Tibial nerve (tissue), 4 donors: ENCODE measurements at regions not wholly inside any gene's neighbourhood (a gene's known extent, or its start where the extent isn't known, plus 50 kb on each side); places are given as distances from the start of the nearest gene placed in this dataset.

Source experiments
- DNase-seq, 2 donors: peaks; one replicate each; pipeline ENCODE4 v3.0.0-alpha.2; 2019; ENCODE audit warnings: low spot score in 2 of 2
- H3K27ac ChIP-seq, 4 donors: fragments of 200-600 bp; sonication (generic) in 3 of 4; one replicate each; pipeline ENCODE4 v1.5.1; 2017 to 2019; ENCODE audit warnings: mild to moderate bottlenecking in 1 of 4
- H3K27me3 ChIP-seq, 2 donors: fragments of 200-600 bp; sonication (generic) in 1 of 2; one replicate each; pipeline versions ENCODE4 v1.5.1 to v1.6.0; 2017 to 2019
- H3K36me3 ChIP-seq, 3 donors: fragments of 200-600 bp; sonication (generic); one replicate each; pipeline ENCODE4 v1.5.1; 2018 to 2019
- H3K4me1 ChIP-seq, 4 donors: fragments of 200-600 bp; sonication (generic) in 3 of 4; one replicate each; pipeline ENCODE4 v1.5.1; 2017 to 2019
- H3K4me3 ChIP-seq, 4 donors: fragments of 200-600 bp; sonication (generic) in 3 of 4; one replicate each; pipeline ENCODE4 v1.5.1; 2017 to 2019; ENCODE audit warnings: mild to moderate bottlenecking in 1 of 4, moderate library complexity in 1 of 4
- H3K9me3 ChIP-seq, 4 donors: fragments of 200-600 bp; sonication (generic) in 3 of 4; one replicate each; pipeline ENCODE4 v1.5.1; 2017 to 2019
- EP300 ChIP-seq, 2 donors: sonication (generic); formaldehyde crosslinking; IDR thresholded peaks; one replicate each; pipeline ENCODE4 v1.6.1; 2017; ENCODE audit warnings: antibody characterized with exemption in 2 of 2, mild to moderate bottlenecking in 1 of 2
- POLR2A ChIP-seq, 2 donors: fragments of 450-650 bp; IDR thresholded peaks; one replicate each; pipeline ENCODE4 v1.6.1; 2017; ENCODE audit warnings: antibody characterized with exemption in 2 of 2, mild to moderate bottlenecking in 2 of 2, moderate library complexity in 2 of 2
- WGBS, 2 donors: methylation state at CpG; one replicate each; pipeline ENCODE4 v1.1.5; 2018; 5-methylcytosine and 5-hydroxymethylcytosine counted together
- TF ChIP-seq, protein P1 (sequence below), 5 experiments: fragments of 200-600 bp in 3 of 5; fragments of 450-650 bp in 2 of 5; sonication (generic) in 3 of 5; IDR thresholded peaks; one replicate each; pipeline ENCODE4 v1.5.1; 2016 to 2019; ENCODE audit warnings: antibody characterized with exemption in 5 of 5, mild to moderate bottlenecking in 3 of 5, moderate library complexity in 2 of 5

DNA sequence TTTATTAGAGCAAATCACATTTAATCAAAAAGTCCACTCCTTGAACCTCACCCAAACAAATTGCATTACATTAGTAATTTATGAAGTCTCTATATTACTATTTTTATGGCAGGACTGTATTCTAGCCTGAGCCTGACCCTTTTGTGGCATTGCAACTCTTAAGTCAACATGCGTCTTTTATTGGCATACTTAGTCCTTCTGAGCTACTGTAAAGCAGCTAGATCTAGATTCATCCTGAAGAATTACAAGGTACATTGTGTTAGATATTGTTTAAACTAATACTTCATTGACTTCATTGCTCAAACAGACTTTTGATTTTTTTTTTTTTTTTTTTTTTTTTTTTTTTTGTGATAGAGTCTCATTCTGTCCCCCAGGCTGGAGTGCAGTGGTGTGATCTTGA is 1842.5 kb upstream of the CDH9 start:
- peaks cover 0 to 12% (median 2%) of the 10 kb centered on the region in 4 donors for H3K9me3 ChIP-seq
- WGBS, 2 donors: 92 to 93% methylated on average over 1 of the region's 1 CpG
- H3K27ac ChIP-seq: no peak overlapping the region
- H3K4me1 ChIP-seq: no peaks in the 10 kb centered on the region
- H3K27me3 ChIP-seq: no peaks in the 10 kb centered on the region
- no peak overlapping the region for H3K4me3 ChIP-seq
- no peak for DNase-seq
- TF ChIP-seq EP300 (IDR thresholded peaks at IDR 0.05): no peak
- TF ChIP-seq POLR2A (IDR thresholded peaks at IDR 0.05): no peak
- TF ChIP-seq, protein P1, sequence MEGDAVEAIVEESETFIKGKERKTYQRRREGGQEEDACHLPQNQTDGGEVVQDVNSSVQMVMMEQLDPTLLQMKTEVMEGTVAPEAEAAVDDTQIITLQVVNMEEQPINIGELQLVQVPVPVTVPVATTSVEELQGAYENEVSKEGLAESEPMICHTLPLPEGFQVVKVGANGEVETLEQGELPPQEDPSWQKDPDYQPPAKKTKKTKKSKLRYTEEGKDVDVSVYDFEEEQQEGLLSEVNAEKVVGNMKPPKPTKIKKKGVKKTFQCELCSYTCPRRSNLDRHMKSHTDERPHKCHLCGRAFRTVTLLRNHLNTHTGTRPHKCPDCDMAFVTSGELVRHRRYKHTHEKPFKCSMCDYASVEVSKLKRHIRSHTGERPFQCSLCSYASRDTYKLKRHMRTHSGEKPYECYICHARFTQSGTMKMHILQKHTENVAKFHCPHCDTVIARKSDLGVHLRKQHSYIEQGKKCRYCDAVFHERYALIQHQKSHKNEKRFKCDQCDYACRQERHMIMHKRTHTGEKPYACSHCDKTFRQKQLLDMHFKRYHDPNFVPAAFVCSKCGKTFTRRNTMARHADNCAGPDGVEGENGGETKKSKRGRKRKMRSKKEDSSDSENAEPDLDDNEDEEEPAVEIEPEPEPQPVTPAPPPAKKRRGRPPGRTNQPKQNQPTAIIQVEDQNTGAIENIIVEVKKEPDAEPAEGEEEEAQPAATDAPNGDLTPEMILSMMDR (IDR thresholded peaks at IDR 0.05): no peak
- no peaks in the 10 kb centered on the region for H3K36me3 ChIP-seq

DNA sequence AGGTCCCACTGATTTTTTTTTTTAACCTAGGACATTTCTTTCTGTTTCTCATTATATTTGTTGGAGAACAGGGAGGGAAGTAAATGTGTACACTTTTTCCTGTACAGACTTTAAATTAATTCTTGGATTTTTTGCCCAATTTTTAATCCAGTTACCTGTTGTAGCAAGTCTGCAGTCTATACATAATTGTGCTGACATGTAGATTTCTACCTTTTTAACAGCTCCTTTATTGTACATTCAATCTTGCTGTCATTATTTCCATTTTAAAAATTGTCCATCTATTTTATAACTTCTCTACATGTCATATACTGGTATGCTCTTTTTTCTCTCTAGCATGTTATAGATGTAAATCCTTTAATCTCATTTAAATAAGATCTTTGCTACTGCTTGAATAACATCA is 1838.7 kb upstream of the CDH9 start:
- DNase-seq: no peak
- TF ChIP-seq EP300 (IDR thresholded peaks at IDR 0.05) (no peak), POLR2A (IDR thresholded peaks at IDR 0.05) (no peak)
- TF ChIP-seq, protein P1 (IDR thresholded peaks at IDR 0.05): no peak
- H3K27ac ChIP-seq: no peak overlapping the region
- no peaks in the 10 kb centered on the region for H3K27me3 ChIP-seq
- no peaks in the 10 kb centered on the region for H3K36me3 ChIP-seq
- H3K4me3 ChIP-seq: no peak overlapping the region
- H3K4me1 ChIP-seq: no peaks in the 10 kb centered on the region
- peaks cover 0 to 7% (median 0%) of the 10 kb centered on the region in 4 donors for H3K9me3 ChIP-seq

DNA sequence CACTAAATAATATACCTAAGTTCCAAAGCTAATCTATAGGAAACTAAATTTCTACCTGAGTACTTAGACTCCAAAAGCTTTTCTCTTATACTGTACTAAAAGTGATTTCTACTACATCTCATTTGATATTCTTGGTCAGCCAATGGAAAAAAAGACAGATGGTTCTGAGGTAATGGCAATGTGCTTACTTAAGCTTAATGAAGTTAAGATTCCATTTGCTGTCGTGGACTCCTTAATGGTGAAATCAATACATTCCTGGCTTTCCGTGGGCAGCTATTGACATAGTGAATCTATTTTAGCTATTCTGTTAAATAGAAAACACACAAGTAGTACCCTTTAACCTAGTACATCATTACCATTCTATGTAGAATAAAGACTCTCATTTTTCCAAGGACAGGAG is 1825.6 kb upstream of the CDH9 start:
- no peak for DNase-seq
- no peaks in the 10 kb centered on the region for H3K4me1 ChIP-seq
- H3K27me3 ChIP-seq: no peaks in the 10 kb centered on the region
- H3K4me3 ChIP-seq: no peak overlapping the region
- H3K36me3 ChIP-seq: no peaks in the 10 kb centered on the region
- no peak overlapping the region for H3K27ac ChIP-seq
- H3K9me3 ChIP-seq: no peaks in the 10 kb centered on the region
- TF ChIP-seq, protein P1 (IDR thresholded peaks at IDR 0.05): no peak
- no peak for TF ChIP-seq EP300 (IDR thresholded peaks at IDR 0.05)
- TF ChIP-seq POLR2A (IDR thresholded peaks at IDR 0.05): no peak
- WGBS, 2 donors: 54 to 63% methylated on average over 2 of the region's 2 CpGs

DNA sequence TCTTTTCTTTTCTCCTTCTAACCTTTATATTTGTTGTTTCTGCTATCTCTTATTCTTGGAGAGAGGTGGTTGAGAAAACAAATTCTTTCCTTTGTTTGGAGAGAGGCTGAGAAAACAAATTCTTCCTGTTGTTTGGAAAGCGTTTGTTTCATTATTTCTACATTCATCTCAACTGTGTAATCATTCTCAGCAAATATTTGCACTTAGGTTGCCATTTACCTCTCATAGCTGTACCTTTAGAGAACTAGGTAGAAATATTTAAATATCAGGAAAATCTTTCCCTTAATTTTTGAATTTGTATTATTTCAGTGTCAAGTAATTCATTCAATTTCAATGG is 1824.4 kb upstream of the CDH9 start:
- TF ChIP-seq POLR2A (IDR thresholded peaks at IDR 0.05) (no peak), EP300 (IDR thresholded peaks at IDR 0.05) (no peak)
- TF ChIP-seq, protein P1 (IDR thresholded peaks at IDR 0.05): no peak
- 62 to 63% methylated on average over 1 of the region's 1 CpG for WGBS, 2 donors
- H3K4me3 ChIP-seq: no peak overlapping the region

DNA sequence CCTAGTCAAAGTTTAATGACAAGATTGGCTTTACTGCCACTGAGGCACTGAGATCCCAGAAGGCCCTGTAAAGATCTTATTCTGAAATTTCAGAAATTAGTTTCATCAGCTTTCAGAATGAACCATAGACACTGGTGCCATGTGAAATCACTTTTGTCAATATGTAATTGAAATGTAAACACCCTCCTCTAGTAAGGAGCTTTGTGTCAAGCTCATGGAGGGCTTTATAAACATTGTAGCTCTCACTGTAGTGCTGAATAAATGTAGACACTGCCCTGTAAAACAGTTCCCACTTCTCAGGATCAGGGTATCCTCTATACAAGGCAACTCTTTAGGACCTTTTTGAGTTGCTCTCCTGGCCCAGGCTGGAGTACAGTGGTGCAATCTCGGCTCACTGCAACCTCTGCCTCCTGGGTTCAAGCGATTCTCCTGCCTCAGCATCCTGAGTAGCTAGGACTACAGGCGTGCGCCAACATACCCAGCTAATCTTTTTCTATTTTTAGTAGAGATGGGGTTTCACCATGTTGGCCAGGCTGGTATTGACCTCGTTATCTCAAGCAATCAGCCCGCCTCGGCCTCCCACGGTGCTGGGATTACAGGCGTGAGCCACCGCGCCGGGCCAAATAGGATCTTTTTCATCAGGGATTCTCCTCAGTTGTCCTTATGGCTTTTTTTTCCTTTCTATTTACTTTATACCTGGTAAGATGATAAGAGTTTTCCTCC is 1823.9 kb upstream of the CDH9 start:
- H3K9me3 ChIP-seq: no peaks in the 10 kb centered on the region
- WGBS, 2 donors: 90 to 92% methylated on average over 12 of the region's 12 CpGs
- H3K27me3 ChIP-seq: no peaks in the 10 kb centered on the region
- no peak overlapping the region for H3K4me3 ChIP-seq
- no peaks in the 10 kb centered on the region for H3K4me1 ChIP-seq
- DNase-seq: no peak
- TF ChIP-seq, protein P1 (IDR thresholded peaks at IDR 0.05): no peak
- TF ChIP-seq EP300 (IDR thresholded peaks at IDR 0.05): no peak
- no peak for TF ChIP-seq POLR2A (IDR thresholded peaks at IDR 0.05)
- H3K36me3 ChIP-seq: no peaks in the 10 kb centered on the region
- H3K27ac ChIP-seq: no peak overlapping the region

More for the DNA sequence above, 1824.4 kb upstream of the CDH9 start:
- DNase-seq: no peak
- H3K27ac ChIP-seq: no peak overlapping the region
- no peaks in the 10 kb centered on the region for H3K4me1 ChIP-seq
- no peaks in the 10 kb centered on the region for H3K36me3 ChIP-seq
- no peaks in the 10 kb centered on the region for H3K27me3 ChIP-seq
- H3K9me3 ChIP-seq: no peaks in the 10 kb centered on the region
